Activated CD8-positive, alpha-beta T cell treated with anti-CD3 and anti-CD28 coated beads, Interleukin-2, amount 10 ng/mL, durations not matched to agents 7 days and 5 days (primary cell): ENCODE measurements at regions not wholly inside any gene's neighbourhood (a gene's known extent, or its start where the extent isn't known, plus 50 kb on each side); places are given as distances from the start of the nearest gene placed in this dataset.

Experiments used
- ATAC-seq: fragments of 150-1000 bp; cut with Tn5 transposase; one replicate; pipeline ENCODE4 v1.10.0; 2021; ENCODE audit warnings: moderate library complexity
- CTCF ChIA-PET: fragments of 350-600 bp; sonication (Branson Sonifier 250); formaldehyde crosslinking; loops from one replicate; lab custom pipeline; 2021; ENCODE audit warnings: antibody characterized with exemption; lab: Charles Lee
- POLR2A ChIA-PET: fragments of 350-600 bp; sonication (Branson Sonifier 250); formaldehyde crosslinking; loops from one replicate; lab custom pipeline; 2021; ENCODE audit warnings: antibody characterized with exemption; lab: Charles Lee
- DNase-seq: peaks from one replicate; pipeline ENCODE4 v3.0.0-alpha.2; 2020
- H3K27ac Mint-ChIP-seq: one replicate; pipeline ENCODE4 v1.8.0; 2021; ENCODE audit warnings: mild to moderate bottlenecking, mixed read lengths
- H3K27me3 Mint-ChIP-seq: one replicate; pipeline ENCODE4 v1.8.0; 2021; ENCODE audit warnings: low read depth, mixed read lengths
- H3K36me3 Mint-ChIP-seq: one replicate; pipeline ENCODE4 v1.8.0; 2021; ENCODE audit warnings: low read depth, mixed read lengths
- H3K4me1 Mint-ChIP-seq: one replicate; pipeline ENCODE4 v1.8.0; 2021; ENCODE audit warnings: low read depth, mixed read lengths
- H3K4me3 Mint-ChIP-seq: one replicate; pipeline ENCODE4 v1.8.0; 2021; ENCODE audit warnings: mild to moderate bottlenecking, mixed read lengths
- H3K9me3 Mint-ChIP-seq: one replicate; pipeline ENCODE4 v1.8.0; 2022; ENCODE audit warnings: mixed read lengths; ENCODE audit not compliant: insufficient read depth

GRCh38 chrX:113330416-113330815 is 489.8 kb upstream of the AMOT start:
- CTCF ChIA-PET, result no interaction called here
- no peaks in the 10 kb centered on the region for H3K36me3 Mint-ChIP-seq

GRCh38 chrX:113315927-113316326 is 475.3 kb upstream of the AMOT start:
- Mint-ChIP-seq H3K4me1 (no peaks in the 10 kb centered on the region), H3K9me3 (no peaks in the 10 kb centered on the region), H3K4me3 (no peak overlapping the region), H3K27ac (no peak overlapping the region), H3K27me3 (no peaks in the 10 kb centered on the region), H3K36me3 (no peaks in the 10 kb centered on the region)
- no peak for ATAC-seq
- no peak for DNase-seq
- POLR2A ChIA-PET, result no interaction called here
- CTCF ChIA-PET, result no interaction called here

More at GRCh38 chrX:113330416-113330815, 489.8 kb upstream of the AMOT start:
- Mint-ChIP-seq H3K4me3 (no peak overlapping the region), H3K27ac (no peak overlapping the region), H3K27me3 (no peaks in the 10 kb centered on the region), H3K4me1 (no peaks in the 10 kb centered on the region), H3K9me3 (no peaks in the 10 kb centered on the region)
- no peak for DNase-seq
- ATAC-seq, result no peak
- POLR2A ChIA-PET, result no interaction called here

DNA sequence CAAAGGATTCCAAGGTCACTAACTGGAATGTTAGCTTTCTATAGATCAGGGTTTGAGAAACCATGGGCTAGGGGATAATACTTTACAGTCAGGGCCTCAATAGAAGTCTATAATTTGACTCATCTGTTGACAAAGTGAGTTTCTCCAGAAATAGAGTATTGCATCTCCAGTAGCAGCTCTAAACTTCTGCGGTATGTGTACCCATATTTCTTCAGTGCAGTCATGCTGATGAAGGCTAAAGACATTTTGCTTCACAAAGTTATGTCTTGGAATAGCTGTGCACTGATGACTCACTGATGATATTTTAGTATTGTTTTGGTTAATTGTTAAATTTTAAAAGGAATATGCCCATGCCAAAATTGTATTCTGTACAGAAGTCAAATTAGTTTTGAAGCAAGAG is 464.9 kb upstream of the AMOT start:
- ChIA-PET CTCF (no interaction called here), POLR2A (no interaction called here)
- Mint-ChIP-seq H3K27me3 (no peaks in the 10 kb centered on the region), H3K27ac (no peak overlapping the region), H3K36me3 (no peaks in the 10 kb centered on the region), H3K9me3 (no peaks in the 10 kb centered on the region), H3K4me3 (no peak overlapping the region), H3K4me1 (no peaks in the 10 kb centered on the region)
- ATAC-seq (no peak), DNase-seq (no peak)

DNA sequence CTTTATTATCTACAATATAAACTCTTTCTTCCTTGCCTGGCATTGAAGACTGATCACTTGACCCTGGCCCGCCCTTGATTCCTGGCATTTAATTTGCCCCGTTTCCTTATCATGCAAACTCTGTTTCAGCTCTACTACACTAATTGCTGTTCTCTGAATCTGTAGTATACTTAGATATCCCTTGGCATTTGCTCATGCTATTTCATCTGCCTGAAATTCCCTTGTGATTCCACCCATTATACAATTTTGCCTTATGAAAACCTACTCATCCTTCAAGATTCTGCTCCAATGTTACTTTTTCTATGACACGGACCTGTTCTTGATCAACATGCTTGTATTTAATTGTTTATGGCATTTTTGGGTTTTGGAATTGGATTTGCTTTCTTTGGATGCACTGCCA is 459.9 kb upstream of the AMOT start:
- H3K36me3 Mint-ChIP-seq, result no peaks in the 10 kb centered on the region
- DNase-seq (no peak), ATAC-seq (no peak)
- no peaks in the 10 kb centered on the region for H3K4me1 Mint-ChIP-seq
- ChIA-PET POLR2A (no interaction called here), CTCF (no interaction called here)
- H3K27ac Mint-ChIP-seq, result no peak overlapping the region
- no peaks in the 10 kb centered on the region for H3K9me3 Mint-ChIP-seq
- no peak overlapping the region for H3K4me3 Mint-ChIP-seq
- H3K27me3 Mint-ChIP-seq, result no peaks in the 10 kb centered on the region

DNA sequence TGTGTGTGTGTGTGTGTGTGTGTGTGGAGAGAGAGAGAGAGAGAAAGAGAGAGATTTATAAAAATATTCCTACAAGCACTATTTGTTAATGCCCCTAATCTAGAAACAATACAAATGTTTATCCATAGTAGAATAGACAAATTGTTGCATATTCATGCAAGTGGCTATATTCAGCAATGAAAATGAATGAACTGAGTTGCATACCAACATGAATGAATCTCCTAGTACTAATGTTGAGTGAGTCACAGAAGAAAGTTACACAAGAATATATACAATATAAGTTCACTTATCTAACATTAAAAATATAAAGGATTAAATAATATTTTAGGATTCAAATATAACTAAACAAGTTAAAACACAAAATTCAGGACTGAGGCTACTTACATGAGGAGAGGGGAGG is 456.8 kb upstream of the AMOT start:
- Mint-ChIP-seq H3K4me3 (no peak overlapping the region), H3K27me3 (no peaks in the 10 kb centered on the region), H3K4me1 (no peaks in the 10 kb centered on the region), H3K27ac (no peak overlapping the region), H3K36me3 (no peaks in the 10 kb centered on the region), H3K9me3 (no peaks in the 10 kb centered on the region)
- ATAC-seq (no peak), DNase-seq (no peak)
- CTCF ChIA-PET, result no interaction called here
- POLR2A ChIA-PET, result no interaction called here

DNA sequence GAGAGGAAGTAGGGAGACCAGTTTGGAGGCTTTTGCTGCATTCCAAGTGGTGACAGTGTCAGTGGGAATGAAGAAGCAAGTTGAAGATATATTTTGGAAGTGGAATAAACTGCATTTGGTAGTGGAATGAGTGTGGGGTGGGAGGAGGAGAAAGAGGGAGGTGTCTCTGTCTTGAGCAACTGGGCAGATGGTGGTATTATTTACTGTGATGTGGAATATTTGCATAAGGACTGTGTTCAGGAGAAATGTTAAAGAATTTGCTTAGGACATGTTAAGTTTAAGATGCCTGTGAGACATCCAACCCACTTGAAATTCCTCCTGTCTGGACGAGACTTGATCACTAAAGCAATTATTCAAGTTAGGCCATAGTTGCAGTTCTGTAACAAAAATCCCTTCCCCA is 448.9 kb upstream of the AMOT start:
- H3K4me3 Mint-ChIP-seq, result no peak overlapping the region
- no peaks in the 10 kb centered on the region for H3K27me3 Mint-ChIP-seq
- H3K27ac Mint-ChIP-seq, result no peak overlapping the region
- ChIA-PET CTCF (no interaction called here), POLR2A (no interaction called here)
- ATAC-seq (no peak), DNase-seq (no peak)
- H3K9me3 Mint-ChIP-seq, result no peaks in the 10 kb centered on the region
- no peaks in the 10 kb centered on the region for H3K36me3 Mint-ChIP-seq
- H3K4me1 Mint-ChIP-seq, result no peaks in the 10 kb centered on the region

- CTCF ChIA-PET, result no interaction called here
- Mint-ChIP-seq H3K4me3 (no peak overlapping the region), H3K27me3 (no peaks in the 10 kb centered on the region), H3K36me3 (no peaks in the 10 kb centered on the region), H3K27ac (no peak overlapping the region), H3K9me3 (no peaks in the 10 kb centered on the region), H3K4me1 (no peaks in the 10 kb centered on the region)
- DNase-seq (no peak), ATAC-seq (no peak)
- POLR2A ChIA-PET, result no interaction called here
Observed at GRCh38 chrX:113287761-113288160, 447.1 kb upstream of the AMOT start.

DNA sequence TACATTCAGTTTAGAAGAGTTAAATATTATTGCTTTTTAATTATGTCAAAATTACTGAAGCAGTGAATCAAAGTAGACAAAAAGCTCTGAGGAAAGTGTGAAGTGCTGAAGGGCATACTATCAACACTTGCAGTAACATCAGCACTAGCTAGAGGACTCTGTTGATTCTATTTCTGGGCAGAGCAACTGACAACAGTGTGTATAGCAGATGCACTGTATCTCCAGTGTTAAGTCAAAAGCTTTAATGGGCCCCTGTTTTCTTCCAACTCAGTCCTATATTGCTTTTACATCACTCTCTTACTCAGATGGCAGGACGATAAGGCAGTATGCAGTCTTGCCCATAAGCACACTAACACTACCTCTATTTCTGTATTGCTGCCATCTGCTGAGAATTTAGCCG is 435.2 kb upstream of the AMOT start:
- Mint-ChIP-seq H3K36me3 (no peaks in the 10 kb centered on the region), H3K4me3 (no peak overlapping the region), H3K27ac (no peak overlapping the region), H3K27me3 (no peaks in the 10 kb centered on the region), H3K4me1 (no peaks in the 10 kb centered on the region), H3K9me3 (no peaks in the 10 kb centered on the region)
- ATAC-seq (no peak), DNase-seq (no peak)
- ChIA-PET CTCF (no interaction called here), POLR2A (no interaction called here)

GRCh38 chrX:113274791-113275190 is 434.2 kb upstream of the AMOT start:
- no peaks in the 10 kb centered on the region for H3K27me3 Mint-ChIP-seq
- ATAC-seq, result no peak
- DNase-seq, result no peak
- no peaks in the 10 kb centered on the region for H3K36me3 Mint-ChIP-seq
- no peaks in the 10 kb centered on the region for H3K9me3 Mint-ChIP-seq
- H3K27ac Mint-ChIP-seq, result no peak overlapping the region
- CTCF ChIA-PET, result no interaction called here
- no peaks in the 10 kb centered on the region for H3K4me1 Mint-ChIP-seq
- POLR2A ChIA-PET, result no interaction called here
- no peak overlapping the region for H3K4me3 Mint-ChIP-seq

DNA sequence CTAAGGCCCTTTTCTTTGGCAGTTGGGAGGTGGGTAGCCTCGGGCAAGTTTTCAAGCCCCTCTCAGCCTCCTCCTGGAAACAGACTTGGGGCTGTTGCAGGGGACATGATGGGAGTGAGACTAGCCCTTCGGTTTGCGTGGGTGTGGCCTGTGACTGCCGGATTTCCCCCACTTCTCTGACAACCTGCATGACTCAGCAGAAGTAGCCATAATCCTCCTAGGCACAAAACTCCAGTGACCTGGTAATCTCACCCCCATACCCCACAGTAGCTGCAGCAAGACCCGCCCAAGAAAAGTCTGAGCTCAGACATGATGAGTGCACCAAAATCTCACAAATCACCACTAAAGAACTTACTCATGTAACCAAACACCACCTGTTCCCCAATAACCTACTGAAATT is 433.7 kb upstream of the AMOT start:
- Mint-ChIP-seq H3K9me3 (no peaks in the 10 kb centered on the region), H3K36me3 (no peaks in the 10 kb centered on the region), H3K4me1 (no peaks in the 10 kb centered on the region), H3K27ac (no peak overlapping the region), H3K27me3 (no peaks in the 10 kb centered on the region), H3K4me3 (no peak overlapping the region)
- DNase-seq, result no peak
- ChIA-PET CTCF (no interaction called here), POLR2A (no interaction called here)
- no peak for ATAC-seq

- ChIA-PET POLR2A (no interaction called here), CTCF (no interaction called here)
- H3K4me3 Mint-ChIP-seq, result no peak overlapping the region
- H3K27ac Mint-ChIP-seq, result no peak overlapping the region
- no peak for DNase-seq
- no peaks in the 10 kb centered on the region for H3K36me3 Mint-ChIP-seq
- no peaks in the 10 kb centered on the region for H3K4me1 Mint-ChIP-seq
- no peak for ATAC-seq
- H3K9me3 Mint-ChIP-seq, result no peaks in the 10 kb centered on the region
- H3K27me3 Mint-ChIP-seq, result no peaks in the 10 kb centered on the region
Observed at GRCh38 chrX:113269203-113269602, 428.6 kb upstream of the AMOT start.

DNA sequence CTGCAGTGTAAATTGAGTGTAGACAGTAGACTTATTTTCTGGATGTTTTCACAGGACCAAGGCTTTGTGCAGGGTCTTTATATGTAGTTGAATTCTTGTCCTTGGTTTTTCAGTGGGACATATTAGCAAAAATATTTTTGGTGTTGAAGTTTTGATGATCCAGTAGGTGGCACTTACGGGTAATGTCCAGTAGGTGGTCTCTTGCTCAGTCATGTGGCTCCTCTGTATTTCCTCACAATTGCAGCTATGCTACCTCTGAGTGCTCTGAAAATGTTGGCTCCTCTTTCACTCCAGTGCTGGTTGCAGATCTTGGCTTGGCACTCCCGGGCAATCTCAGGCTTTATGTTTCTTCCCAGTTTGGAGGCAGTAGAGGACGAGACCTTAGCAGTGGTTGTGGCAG is 419.8 kb upstream of the AMOT start:
- no peak for DNase-seq
- Mint-ChIP-seq H3K9me3 (no peaks in the 10 kb centered on the region), H3K4me1 (no peaks in the 10 kb centered on the region), H3K4me3 (no peak overlapping the region), H3K27me3 (no peaks in the 10 kb centered on the region), H3K27ac (no peak overlapping the region), H3K36me3 (no peaks in the 10 kb centered on the region)
- CTCF ChIA-PET, result no interaction called here
- POLR2A ChIA-PET, result no interaction called here
- no peak for ATAC-seq

GRCh38 chrX:113222305-113222704 is 381.7 kb upstream of the AMOT start:
- Mint-ChIP-seq H3K9me3 (no peaks in the 10 kb centered on the region), H3K4me1 (no peaks in the 10 kb centered on the region), H3K4me3 (no peak overlapping the region), H3K27me3 (no peaks in the 10 kb centered on the region), H3K36me3 (no peaks in the 10 kb centered on the region), H3K27ac (no peak overlapping the region)
- DNase-seq, result no peak
- ChIA-PET POLR2A (no interaction called here), CTCF (no interaction called here)
- ATAC-seq, result no peak
